GM23338 (cell line): ENCODE measurements at regions not wholly inside any gene's neighbourhood (a gene's known extent, or its start where the extent isn't known, plus 50 kb on each side); places are given as distances from the start of the nearest gene placed in this dataset.

Experiments used
- ATAC-seq: fragments of 200-7000 bp; cut with Tn5 transposase; 3 replicates; pipeline ENCODE4 v1.9.1; 2020
- DNase-seq: peaks from one replicate; pipeline ENCODE4 v3.0.0-alpha.2; 2015; ENCODE audit warnings: low spot score
- H2AFZ ChIP-seq: fragments of 200-600 bp; sonication (generic); 2 replicates; pipeline ENCODE4 v1.8.0; 2016; ENCODE audit warnings: antibody characterized with exemption, mild to moderate bottlenecking, moderate library complexity
- H3F3A ChIP-seq: fragments of 200-600 bp; sonication (generic); replicated peaks from 2 replicates; pipeline ENCODE4 v1.8.0; 2017; ENCODE audit warnings: antibody characterized with exemption, mixed run types, low read depth
- H3K27ac ChIP-seq: fragments of 200-600 bp; sonication (generic); 2 replicates; pipeline ENCODE4 v1.6.1; 2016; ENCODE audit warnings: low read depth
- H3K27me3 ChIP-seq: fragments of 200-600 bp; sonication (generic); 2 replicates; pipeline ENCODE4 v1.8.0; 2016; ENCODE audit warnings: mild to moderate bottlenecking, mixed run types, moderate library complexity; ENCODE audit not compliant: insufficient read depth
- H3K36me3 ChIP-seq: fragments of 200-600 bp; sonication (generic); 2 replicates; pipeline ENCODE4 v1.8.0; 2016; ENCODE audit warnings: mild to moderate bottlenecking; ENCODE audit not compliant: insufficient read depth
- H3K4me1 ChIP-seq: fragments of 200-600 bp; sonication (generic); 2 replicates; pipeline ENCODE4 v1.8.0; 2016; ENCODE audit warnings: mild to moderate bottlenecking, moderate library complexity; ENCODE audit not compliant: insufficient read depth
- H3K4me2 ChIP-seq: fragments of 200-600 bp; sonication (generic); 2 replicates; pipeline ENCODE4 v1.7.1; 2017; ENCODE audit warnings: mixed run types
- H3K4me3 ChIP-seq: fragments of 200-600 bp; sonication (generic); 2 replicates; pipeline ENCODE4 v1.6.1; 2016; ENCODE audit warnings: mixed run types
- H3K79me2 ChIP-seq: fragments of 200-600 bp; sonication (generic); replicated peaks from 2 replicates; pipeline ENCODE4 v1.8.0; 2017; ENCODE audit warnings: mild to moderate bottlenecking; ENCODE audit not compliant: insufficient read depth
- H3K9me2 ChIP-seq: fragments of 200-600 bp; sonication (generic); 2 replicates; pipeline ENCODE4 v1.8.0; 2017; ENCODE audit not compliant: insufficient read depth
- H4K20me1 ChIP-seq: fragments of 200-600 bp; sonication (generic); replicated peaks from 2 replicates; pipeline ENCODE4 v1.8.0; 2017; ENCODE audit warnings: mild to moderate bottlenecking; ENCODE audit not compliant: insufficient read depth
- H3K27ac Mint-ChIP-seq: 2 replicates; pipeline ENCODE4 v1.8.0; 2020; ENCODE audit warnings: inconsistent platforms, mild to moderate bottlenecking, moderate library complexity, mixed read lengths
- H3K27me3 Mint-ChIP-seq: 3 replicates; pipeline ENCODE4 v1.8.0; 2022; ENCODE audit warnings: low read depth, mild to moderate bottlenecking, moderate library complexity, mixed read lengths, inconsistent platforms; ENCODE audit not compliant: insufficient read depth, poor library complexity
- H3K36me3 Mint-ChIP-seq: 3 replicates; pipeline ENCODE4 v1.8.0; 2021; ENCODE audit warnings: low read depth, mild to moderate bottlenecking, inconsistent platforms, moderate library complexity, mixed read lengths
- H3K4me1 Mint-ChIP-seq: 3 replicates; pipeline ENCODE4 v1.8.0; 2020; ENCODE audit warnings: mild to moderate bottlenecking, inconsistent platforms, mixed read lengths
- H3K4me3 Mint-ChIP-seq: 3 replicates; pipeline ENCODE4 v1.8.0; 2021; ENCODE audit warnings: moderate library complexity, mild to moderate bottlenecking, inconsistent platforms, mixed read lengths
- H3K9me3 Mint-ChIP-seq: 3 replicates; pipeline ENCODE4 v1.8.0; 2020; ENCODE audit warnings: moderate library complexity, mild to moderate bottlenecking, inconsistent platforms, mixed read lengths
- CREB1 ChIP-seq: fragments of 250-450 bp; sonication (Bioruptor Pico); IDR thresholded peaks from 2 replicates; pipeline ENCODE4 v1.5.0; 2020; ENCODE audit warnings: low read depth, mild to moderate bottlenecking, moderate library complexity
- CTCF ChIP-seq, 2 experiments: fragments of 200-600 bp in 1 of 2; sonication (generic) in 1 of 2; conservative IDR thresholded peaks; 2 replicates each; pipeline versions ENCODE4 v1.5.1 to v1.6.1; 2016 to 2017; ENCODE audit warnings: antibody characterized with exemption in 2 of 2, low read depth in 2 of 2, mild to moderate bottlenecking in 2 of 2, moderate library complexity in 1 of 2
- REST ChIP-seq: IDR thresholded peaks from one replicate; pipeline ENCODE4 v1.6.1; 2018; ENCODE audit warnings: antibody characterized with exemption; ENCODE audit not compliant: unreplicated experiment
- STAT1 ChIP-seq: IDR thresholded peaks from one replicate; pipeline ENCODE4 v1.6.1; 2016; ENCODE audit warnings: antibody characterized with exemption; ENCODE audit not compliant: unreplicated experiment
- ZNF114 ChIP-seq: fragments of 250-450 bp; sonication (Bioruptor Pico); IDR thresholded peaks from 2 replicates; pipeline ENCODE4 v1.5.0; 2020; ENCODE audit warnings: mild to moderate bottlenecking, moderate library complexity
- ZNF331 ChIP-seq: fragments of 250-450 bp; sonication (Bioruptor Pico); IDR thresholded peaks from 2 replicates; pipeline ENCODE4 v1.5.0; 2020; ENCODE audit warnings: low read depth, mild to moderate bottlenecking, moderate library complexity
- TF ChIP-seq, protein P1 (sequence below): fragments of 250-450 bp; sonication (Bioruptor Pico); IDR thresholded peaks from 2 replicates; pipeline ENCODE4 v1.5.0; 2020; ENCODE audit warnings: mild to moderate bottlenecking, moderate library complexity
- TF ChIP-seq, protein P2 (sequence below): IDR thresholded peaks from 2 replicates; pipeline ENCODE4 v1.6.1; 2016; ENCODE audit warnings: antibody characterized with exemption

DNA sequence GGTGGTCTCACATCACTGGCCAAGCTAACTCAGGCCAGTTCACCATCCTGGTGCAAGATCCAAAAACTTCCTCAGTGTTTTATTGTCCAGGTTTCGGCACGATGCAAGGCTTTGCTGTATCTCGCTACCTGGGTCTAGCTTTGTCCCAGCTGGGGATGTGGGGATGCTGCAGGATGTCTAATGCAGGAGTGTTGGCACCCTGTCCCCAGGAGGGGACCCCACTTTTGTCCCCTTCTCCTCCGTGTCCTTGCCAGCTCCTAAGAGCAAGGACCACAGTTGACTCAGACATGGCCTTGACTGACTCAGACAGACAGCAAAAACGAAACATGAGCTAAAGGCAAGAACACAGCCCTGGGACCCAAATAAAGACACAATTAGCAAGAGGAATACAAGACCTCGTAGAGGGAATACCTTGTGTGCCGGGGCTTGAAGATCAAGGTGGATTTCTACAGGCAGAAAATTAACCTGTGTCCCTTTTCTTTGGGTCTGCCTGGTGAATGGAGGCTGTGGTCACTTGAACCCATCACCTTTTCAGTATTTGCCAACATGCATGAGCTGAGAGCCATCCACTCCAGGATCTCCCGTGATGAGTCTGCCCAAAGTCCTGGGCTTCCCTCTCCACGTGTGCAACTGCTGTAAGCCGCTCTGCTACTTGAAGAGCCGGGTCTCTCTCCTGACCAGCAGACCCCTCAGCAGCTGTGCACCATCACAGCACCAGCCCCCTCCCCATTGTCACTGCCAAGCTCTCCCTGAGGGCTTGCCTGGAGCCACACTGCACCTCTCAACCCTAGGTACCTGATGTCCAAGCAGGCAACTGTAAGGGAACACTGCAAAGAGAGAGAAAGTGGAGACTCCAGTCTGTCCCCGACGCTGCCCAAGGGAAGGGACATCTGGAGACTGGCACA lies 149.5 kb upstream of the ZNF507 start:
- no peak overlapping the region for H3K4me2 ChIP-seq
- no peak overlapping the region for H3K4me3 Mint-ChIP-seq
- no peak overlapping the region for H3K27ac ChIP-seq
- DNase-seq, result no peak
- no peaks in the 10 kb centered on the region for H3F3A ChIP-seq
- no peaks in the 10 kb centered on the region; the same call in 1 of the 2 replicates for H3K9me2 ChIP-seq
- no peaks in the 10 kb centered on the region for H3K79me2 ChIP-seq
- no peaks in the 10 kb centered on the region for H3K27me3 ChIP-seq
- H4K20me1 ChIP-seq, result no peaks in the 10 kb centered on the region
- H3K4me1 ChIP-seq, result no peaks in the 10 kb centered on the region
- H3K27ac Mint-ChIP-seq, result no peak overlapping the region
- ATAC-seq, result no peak
- peaks cover 9% of the 10 kb centered on the region for H3K9me3 Mint-ChIP-seq
- H3K36me3 Mint-ChIP-seq, result no peaks in the 10 kb centered on the region
- H3K4me3 ChIP-seq, result no peak overlapping the region
- no peaks in the 10 kb centered on the region for H3K4me1 Mint-ChIP-seq
- H3K36me3 ChIP-seq, result no peaks in the 10 kb centered on the region
- no peak overlapping the region for H2AFZ ChIP-seq
- TF ChIP-seq, protein P1, sequence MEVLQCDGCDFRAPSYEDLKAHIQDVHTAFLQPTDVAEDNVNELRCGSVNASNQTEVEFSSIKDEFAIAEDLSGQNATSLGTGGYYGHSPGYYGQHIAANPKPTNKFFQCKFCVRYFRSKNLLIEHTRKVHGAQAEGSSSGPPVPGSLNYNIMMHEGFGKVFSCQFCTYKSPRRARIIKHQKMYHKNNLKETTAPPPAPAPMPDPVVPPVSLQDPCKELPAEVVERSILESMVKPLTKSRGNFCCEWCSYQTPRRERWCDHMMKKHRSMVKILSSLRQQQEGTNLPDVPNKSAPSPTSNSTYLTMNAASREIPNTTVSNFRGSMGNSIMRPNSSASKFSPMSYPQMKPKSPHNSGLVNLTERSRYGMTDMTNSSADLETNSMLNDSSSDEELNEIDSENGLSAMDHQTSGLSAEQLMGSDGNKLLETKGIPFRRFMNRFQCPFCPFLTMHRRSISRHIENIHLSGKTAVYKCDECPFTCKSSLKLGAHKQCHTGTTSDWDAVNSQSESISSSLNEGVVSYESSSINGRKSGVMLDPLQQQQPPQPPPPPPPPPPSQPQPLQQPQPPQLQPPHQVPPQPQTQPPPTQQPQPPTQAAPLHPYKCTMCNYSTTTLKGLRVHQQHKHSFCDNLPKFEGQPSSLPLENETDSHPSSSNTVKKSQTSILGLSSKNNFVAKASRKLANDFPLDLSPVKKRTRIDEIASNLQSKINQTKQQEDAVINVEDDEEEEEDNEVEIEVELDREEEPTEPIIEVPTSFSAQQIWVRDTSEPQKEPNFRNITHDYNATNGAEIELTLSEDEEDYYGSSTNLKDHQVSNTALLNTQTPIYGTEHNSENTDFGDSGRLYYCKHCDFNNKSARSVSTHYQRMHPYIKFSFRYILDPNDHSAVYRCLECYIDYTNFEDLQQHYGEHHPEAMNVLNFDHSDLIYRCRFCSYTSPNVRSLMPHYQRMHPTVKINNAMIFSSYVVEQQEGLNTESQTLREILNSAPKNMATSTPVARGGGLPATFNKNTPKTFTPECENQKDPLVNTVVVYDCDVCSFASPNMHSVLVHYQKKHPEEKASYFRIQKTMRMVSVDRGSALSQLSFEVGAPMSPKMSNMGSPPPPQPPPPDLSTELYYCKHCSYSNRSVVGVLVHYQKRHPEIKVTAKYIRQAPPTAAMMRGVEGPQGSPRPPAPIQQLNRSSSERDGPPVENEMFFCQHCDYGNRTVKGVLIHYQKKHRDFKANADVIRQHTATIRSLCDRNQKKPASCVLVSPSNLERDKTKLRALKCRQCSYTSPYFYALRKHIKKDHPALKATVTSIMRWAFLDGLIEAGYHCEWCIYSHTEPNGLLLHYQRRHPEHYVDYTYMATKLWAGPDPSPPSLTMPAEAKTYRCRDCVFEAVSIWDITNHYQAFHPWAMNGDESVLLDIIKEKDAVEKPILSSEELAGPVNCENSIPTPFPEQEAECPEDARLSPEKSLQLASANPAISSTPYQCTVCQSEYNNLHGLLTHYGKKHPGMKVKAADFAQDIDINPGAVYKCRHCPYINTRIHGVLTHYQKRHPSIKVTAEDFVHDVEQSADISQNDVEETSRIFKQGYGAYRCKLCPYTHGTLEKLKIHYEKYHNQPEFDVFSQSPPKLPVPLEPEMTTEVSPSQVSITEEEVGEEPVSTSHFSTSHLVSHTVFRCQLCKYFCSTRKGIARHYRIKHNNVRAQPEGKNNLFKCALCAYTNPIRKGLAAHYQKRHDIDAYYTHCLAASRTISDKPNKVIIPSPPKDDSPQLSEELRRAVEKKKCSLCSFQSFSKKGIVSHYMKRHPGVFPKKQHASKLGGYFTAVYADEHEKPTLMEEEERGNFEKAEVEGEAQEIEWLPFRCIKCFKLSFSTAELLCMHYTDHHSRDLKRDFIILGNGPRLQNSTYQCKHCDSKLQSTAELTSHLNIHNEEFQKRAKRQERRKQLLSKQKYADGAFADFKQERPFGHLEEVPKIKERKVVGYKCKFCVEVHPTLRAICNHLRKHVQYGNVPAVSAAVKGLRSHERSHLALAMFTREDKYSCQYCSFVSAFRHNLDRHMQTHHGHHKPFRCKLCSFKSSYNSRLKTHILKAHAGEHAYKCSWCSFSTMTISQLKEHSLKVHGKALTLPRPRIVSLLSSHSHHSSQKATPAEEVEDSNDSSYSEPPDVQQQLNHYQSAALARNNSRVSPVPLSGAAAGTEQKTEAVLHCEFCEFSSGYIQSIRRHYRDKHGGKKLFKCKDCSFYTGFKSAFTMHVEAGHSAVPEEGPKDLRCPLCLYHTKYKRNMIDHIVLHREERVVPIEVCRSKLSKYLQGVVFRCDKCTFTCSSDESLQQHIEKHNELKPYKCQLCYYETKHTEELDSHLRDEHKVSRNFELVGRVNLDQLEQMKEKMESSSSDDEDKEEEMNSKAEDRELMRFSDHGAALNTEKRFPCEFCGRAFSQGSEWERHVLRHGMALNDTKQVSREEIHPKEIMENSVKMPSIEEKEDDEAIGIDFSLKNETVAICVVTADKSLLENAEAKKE (CRISPR knock-in tag), result no peak
- TF ChIP-seq REST (no peak), CTCF (conservative IDR thresholded peaks at IDR 0.05; ENCODE audit: low read depth in 2 of 2) (no peak), CREB1 (no peak), ZNF331 (CRISPR knock-in tag) (no peak), ZNF114 (no peak), STAT1 (no peak)
- TF ChIP-seq, protein P2, sequence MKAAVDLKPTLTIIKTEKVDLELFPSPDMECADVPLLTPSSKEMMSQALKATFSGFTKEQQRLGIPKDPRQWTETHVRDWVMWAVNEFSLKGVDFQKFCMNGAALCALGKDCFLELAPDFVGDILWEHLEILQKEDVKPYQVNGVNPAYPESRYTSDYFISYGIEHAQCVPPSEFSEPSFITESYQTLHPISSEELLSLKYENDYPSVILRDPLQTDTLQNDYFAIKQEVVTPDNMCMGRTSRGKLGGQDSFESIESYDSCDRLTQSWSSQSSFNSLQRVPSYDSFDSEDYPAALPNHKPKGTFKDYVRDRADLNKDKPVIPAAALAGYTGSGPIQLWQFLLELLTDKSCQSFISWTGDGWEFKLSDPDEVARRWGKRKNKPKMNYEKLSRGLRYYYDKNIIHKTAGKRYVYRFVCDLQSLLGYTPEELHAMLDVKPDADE, result no peak
- no peaks in the 10 kb centered on the region for H3K27me3 Mint-ChIP-seq
